Left renal pelvis (tissue), 4 donors: ENCODE measurements at regions not wholly inside any gene's neighbourhood (a gene's known extent, or its start where the extent isn't known, plus 50 kb on each side); places are given as distances from the start of the nearest gene placed in this dataset.

Experiments
- DNase-seq, 4 donors: peaks; one replicate each; pipeline ENCODE4 v3.0.0-alpha.2; 2013; ENCODE audit warnings: low read depth in 4 of 4, low spot score in 3 of 4

GRCh38 chr7:83441-83840 lies 108.9 kb upstream of the FAM20C start:
- DNase-seq, result no peak

GRCh38 chr7:83861-84632 lies 108.3 kb upstream of the FAM20C start:
- no peak for DNase-seq

DNA sequence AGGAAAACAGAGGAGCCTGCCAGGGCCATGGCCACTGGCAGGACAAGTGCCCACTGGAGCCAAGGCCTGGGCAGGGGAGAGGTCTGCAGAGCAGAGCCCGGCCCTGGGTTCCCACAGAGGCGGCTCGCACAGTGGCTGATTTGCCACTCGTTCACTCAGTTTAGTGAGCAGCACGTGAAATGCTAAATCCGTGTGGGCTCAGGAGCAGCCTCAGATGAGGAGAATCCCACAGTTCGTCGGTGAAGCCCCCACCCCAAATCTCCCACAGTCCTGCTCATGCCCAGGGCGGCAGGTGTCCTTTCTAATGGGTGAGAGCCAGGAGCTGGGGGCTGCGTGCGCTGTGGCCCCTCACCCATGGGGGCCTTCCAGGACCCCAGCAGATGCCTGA lies 107.7 kb upstream of the FAM20C start:
- DNase-seq, result no peak

DNA sequence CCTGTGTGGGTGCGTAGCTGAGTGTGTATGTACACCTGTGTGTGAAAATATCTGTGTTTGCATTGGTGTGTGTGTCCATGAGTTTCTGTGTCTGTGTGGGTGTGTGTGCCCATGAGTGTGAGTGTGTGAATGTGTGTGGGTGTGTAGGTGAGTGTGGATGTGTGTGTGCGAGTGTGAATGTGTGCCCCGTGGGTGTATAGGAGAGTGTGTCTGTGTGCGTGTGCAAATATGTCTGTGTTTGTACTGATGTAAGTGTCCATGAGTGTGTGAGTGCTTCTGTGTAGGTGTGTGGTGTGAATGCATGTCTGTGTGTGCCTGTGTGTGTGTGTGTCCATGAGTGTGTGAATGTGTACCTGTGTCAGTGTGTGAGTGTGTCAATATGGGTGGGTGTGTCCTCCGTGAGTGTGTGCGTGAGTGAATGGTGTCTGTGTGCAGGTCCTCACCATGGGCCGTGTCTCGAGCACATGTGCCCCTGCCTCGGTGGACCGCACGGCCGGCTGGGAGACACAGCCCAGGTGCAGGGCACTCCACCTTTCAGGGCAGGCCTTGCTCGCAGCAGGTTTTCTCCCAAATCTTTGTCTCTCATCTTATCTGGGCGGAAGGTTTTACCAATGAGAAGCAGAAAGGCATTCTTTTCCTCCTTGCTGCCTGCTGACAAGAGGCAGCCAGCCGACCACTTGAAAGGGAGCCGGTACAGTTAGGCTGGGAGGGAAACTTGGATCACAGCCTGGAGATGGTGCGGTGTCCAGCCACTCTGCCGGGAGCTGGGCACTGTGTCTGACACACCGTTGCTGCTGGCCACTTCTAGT lies 107.1 kb upstream of the FAM20C start:
- no peak for DNase-seq

DNA sequence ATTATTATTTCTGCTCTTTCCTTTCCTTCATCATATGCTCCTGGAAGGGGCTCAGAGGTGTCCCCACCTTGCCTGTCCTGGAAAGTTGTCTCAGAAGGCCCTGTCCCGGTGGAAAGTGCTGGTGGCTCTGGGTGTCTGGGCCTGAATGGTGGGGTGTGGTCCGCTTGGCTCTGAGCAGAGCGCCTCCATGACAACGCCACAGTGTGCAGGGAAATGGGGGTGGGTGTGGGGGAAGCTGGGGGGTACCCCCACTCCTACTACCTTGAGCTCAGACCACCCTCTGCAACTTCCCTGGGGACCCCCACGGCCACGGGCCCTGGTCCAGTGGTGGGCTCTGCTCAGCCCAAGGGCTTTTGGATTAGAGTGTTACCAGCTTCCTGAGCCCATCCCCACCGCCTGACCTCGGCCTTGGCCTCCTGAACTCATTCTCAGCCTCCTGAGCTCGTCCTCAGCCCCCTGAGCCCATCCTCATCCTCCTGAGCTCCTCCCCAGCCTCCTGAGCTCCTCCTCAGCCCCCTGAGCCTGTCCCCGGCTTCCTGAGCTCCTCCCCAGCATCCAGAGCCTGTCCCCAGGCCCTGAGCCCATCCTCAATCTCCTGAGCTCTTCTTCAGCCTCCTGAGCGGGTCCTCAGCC lies 106.4 kb upstream of the FAM20C start:
- DNase-seq, result no peak

- DNase-seq, result no peak
Measured at GRCh38 chr7:86629-87028, 105.7 kb upstream of the FAM20C start.

DNA sequence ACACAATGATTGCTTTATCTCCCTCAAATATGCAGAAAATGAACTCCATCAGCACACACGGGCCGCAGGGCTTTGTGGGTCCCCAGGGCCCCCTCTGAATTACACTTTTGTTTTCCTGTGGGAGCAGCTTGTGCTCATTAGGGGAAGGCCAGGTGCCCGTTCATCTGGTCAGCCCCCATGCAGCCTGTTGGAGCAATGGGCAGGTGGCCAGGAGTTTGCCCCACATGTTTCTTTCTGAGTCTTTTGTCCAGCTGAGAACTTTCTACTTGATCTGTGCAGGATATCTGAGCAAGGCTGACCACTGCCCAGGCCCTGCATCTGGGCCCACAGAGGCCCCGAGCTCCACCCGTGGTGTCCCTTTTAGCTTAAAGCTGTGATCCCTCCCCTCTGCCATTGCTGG lies 105.3 kb upstream of the FAM20C start:
- DNase-seq, result no peak

- no peak for DNase-seq
Measured at GRCh38 chr7:87671-88070, 104.7 kb upstream of the FAM20C start.

DNA sequence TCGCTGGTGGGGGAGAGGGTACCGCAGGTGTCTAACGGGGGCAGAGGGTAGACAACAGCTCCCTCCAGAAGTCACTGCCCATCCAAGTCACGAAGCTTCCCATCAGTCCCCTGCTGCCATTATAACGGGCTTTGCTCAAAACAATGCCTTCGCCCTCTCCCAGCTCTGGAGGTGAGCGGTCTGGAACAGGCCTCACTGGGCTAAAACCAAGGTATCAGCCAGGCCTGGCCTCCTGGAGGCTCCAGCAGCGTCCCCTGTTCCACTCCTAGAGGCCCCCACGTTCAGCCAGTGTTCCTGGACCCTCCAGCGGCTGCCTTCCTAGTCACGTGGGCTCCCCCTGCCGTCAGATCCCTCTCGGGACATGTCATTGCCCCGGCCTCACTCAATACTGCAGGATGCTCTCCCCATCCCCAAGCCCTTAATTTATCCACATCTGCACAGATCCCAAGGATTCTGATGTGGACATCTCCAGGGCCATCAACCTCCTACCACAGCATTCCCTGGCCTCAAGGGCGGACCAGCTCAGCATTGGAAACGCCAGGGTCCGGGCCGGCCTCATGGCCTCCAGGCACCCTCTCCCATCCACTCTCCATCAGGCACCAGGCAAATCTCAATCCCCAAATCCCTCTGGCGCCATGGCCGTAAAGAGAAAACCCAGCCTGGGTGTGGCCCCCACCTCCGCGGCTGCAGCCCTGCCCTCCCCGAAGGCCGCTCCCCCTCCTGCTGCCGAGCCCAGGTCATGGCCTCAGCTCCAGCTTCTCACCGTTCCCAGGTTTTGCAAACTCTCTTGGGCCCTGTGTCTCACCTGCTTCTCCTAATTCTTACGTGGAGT lies 104.1 kb upstream of the FAM20C start:
- no peak for DNase-seq

GRCh38 chr7:88927-89231 lies 103.5 kb upstream of the FAM20C start:
- DNase-seq, result no peak

- DNase-seq, result no peak
Measured at GRCh38 chr7:89232-90019, 102.9 kb upstream of the FAM20C start.

DNA sequence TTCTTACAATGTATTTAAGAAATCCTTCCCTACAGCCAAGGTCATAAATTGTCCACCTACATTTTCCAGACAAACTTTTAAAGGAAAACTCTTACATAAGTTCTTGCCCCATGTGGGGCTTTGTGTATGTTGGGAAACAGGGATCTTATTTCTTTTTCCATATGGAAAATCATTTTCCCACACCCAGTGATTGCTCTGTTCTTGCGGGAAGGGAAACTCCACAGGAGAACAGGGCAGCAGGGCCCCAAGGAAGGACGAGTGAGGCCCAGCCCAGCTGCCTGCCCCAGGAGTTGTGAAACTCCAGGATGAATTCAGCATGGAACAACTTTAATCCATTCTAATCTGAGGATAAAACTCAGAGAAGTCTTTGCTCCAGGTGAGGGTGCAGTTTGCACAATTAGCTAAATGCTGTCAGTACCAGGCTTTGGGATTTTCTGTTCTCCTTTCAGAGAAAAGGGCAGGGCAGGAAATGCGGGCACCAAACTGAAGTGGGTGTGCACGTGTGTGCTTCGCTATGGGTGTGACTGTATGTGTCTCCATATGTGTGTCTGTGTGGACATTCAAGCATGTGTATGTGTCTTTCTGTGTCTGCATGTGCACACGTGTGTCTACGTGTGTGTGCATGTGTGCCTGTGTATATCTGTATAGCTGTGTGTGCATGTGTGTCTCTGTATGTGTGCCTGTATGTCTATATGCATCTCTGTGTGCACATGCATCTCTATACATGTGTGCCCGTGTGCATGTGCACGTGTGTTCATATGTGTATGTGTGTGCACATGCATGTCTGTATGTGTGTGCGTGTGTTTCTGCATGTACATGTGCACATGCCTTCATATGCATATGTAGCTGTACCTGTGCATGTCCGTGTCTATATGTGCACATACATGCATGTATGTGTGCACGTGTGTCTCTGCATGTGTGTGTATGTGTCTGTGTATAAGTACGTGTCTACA lies 102.0 kb upstream of the FAM20C start:
- DNase-seq, result no peak

- no peak for DNase-seq
Measured at GRCh38 chr7:91396-92175, 100.8 kb upstream of the FAM20C start.

DNA sequence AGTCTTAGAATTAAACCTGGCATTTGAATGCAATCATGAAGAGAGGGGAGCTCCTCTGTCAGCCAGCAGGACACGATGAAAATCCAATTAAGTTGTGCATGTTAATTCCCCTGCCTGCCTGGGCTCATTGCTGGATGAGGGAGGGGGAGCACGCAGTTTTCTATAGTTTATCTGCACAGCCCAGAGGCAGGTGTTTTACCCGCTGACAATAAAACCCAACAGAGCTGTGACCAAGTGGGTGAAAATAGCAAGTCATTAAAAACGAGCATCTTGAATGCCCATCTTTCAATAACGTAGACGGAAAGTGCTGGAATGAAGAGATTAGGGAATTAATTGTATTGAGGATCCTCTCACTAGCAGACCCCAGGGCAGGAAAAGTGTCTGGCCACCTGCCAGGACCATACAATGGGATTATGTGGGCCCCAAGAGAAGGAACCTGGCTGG lies 100.1 kb upstream of the FAM20C start:
- no peak for DNase-seq

- no peak for DNase-seq
Measured at GRCh38 chr7:92888-93672, 99.3 kb upstream of the FAM20C start.

DNA sequence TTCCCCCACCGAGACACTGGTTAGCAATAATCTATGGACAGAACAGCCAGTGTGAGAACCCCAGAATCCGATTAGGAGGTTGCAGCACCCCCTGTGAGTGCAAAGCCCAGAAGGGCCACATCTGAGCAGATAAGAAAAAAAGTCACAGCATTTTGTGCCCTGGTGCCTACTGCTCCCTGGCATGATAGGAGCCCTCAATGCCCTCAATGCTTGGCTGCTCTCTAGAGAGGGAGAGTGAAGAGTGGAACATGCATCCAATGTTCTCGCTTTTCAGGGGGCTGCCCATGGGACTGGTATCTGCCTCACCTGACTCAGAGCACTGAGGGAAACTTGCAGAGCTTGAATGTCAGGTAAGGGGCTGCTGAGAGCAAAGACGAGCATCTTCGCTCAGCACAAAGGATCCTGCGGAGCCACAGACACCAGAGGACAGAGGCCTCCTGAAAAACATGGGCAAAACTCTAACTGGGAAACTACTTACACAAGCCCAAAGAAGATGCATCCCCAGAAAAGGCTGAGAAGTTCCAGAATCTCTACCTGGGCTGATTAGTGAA lies 98.0 kb upstream of the FAM20C start:
- no peak for DNase-seq

DNA sequence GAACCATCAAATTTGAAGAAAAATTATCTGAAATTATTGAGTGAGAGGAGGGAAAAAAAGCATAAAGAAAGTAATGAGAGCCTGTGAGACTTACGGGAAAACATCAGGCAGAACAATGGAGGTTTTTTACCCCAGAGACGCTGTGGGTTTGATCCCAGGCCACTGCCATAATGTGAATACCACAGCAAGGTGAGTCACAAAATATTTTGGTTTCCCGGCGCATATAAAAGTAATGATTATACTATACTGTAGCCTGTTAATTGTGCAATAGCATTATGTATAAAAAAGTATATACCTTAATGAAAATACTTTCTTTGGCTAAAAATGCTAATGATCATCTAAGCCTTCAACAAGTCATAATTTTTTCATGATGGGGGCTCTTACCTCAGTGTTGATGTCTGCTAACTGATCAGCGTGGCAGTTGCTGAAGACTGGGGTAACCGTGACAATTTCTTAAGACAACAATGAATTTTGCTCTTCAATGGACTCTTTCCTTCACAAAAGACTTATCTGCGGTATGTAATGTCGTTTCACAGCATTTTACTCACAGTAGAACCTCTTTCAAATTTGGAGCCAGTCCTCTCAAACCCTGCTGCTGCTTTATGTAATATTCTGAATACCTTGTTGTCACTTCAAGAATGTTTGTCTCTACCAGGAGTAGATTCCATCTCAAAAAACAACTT lies 97.0 kb upstream of the FAM20C start:
- DNase-seq, result no peak
